Lung (tissue), 11 donors: ENCODE measurements at regions not wholly inside any gene's neighbourhood (a gene's known extent, or its start where the extent isn't known, plus 50 kb on each side); places are given as distances from the start of the nearest gene placed in this dataset.
"Not testable (repeated sequence)": the region's sequence is repeated elsewhere in the genome, so short reads cannot be mapped to it uniquely, and the experiment has no call there.

Experiments
- ATAC-seq: fragments of 200-7000 bp; cut with Tn5 transposase; one replicate; pipeline ENCODE4 v1.9.1; 2020; ENCODE audit warnings: moderate number of reproducible peaks; ENCODE audit not compliant: insufficient read depth, low FRiP score
- DNase-seq, 3 donors: peaks; one replicate each; pipeline ENCODE4 v3.0.0-alpha.2; 2013 to 2017
- H3K27ac ChIP-seq, 2 donors: one replicate each; pipeline ENCODE4 v1.5.1; 2013; ENCODE audit warnings: mild to moderate bottlenecking in 2 of 2, moderate library complexity in 2 of 2, control low read depth in 1 of 2, inconsistent platforms in 1 of 2, low read depth in 1 of 2, low read length in 1 of 2
- H3K27me3 ChIP-seq, 3 donors: one replicate each; pipeline ENCODE4 v1.5.1; 2013; ENCODE audit warnings: low read length in 2 of 3; ENCODE audit not compliant: control insufficient read depth in 3 of 3, insufficient read depth in 3 of 3
- H3K36me3 ChIP-seq, 4 donors: one replicate each; pipeline ENCODE4 v1.5.1; 2013; ENCODE audit warnings: low read length in 4 of 4, mild to moderate bottlenecking in 1 of 4, moderate library complexity in 1 of 4; ENCODE audit not compliant: control insufficient read depth in 4 of 4, insufficient read depth in 4 of 4
- H3K4me1 ChIP-seq, 5 donors: one replicate each; pipeline ENCODE4 v1.5.1; 2013; ENCODE audit warnings: low read length in 5 of 5, mild to moderate bottlenecking in 2 of 5, moderate library complexity in 1 of 5; ENCODE audit not compliant: control insufficient read depth in 5 of 5, insufficient read depth in 5 of 5
- H3K4me3 ChIP-seq: one replicate; pipeline ENCODE4 v1.5.1; 2013; ENCODE audit warnings: mild to moderate bottlenecking, control low read depth, moderate library complexity
- H3K9ac ChIP-seq, 2 donors: one replicate each; pipeline ENCODE4 v1.5.1; 2013; ENCODE audit warnings: low read length in 2 of 2, control low read depth in 1 of 2; ENCODE audit not compliant: insufficient read depth in 1 of 2
- H3K9me3 ChIP-seq, 4 donors: one replicate each; pipeline ENCODE4 v1.5.1; 2013; ENCODE audit warnings: low read length in 3 of 4, mild to moderate bottlenecking in 1 of 4, moderate library complexity in 1 of 4; ENCODE audit not compliant: control insufficient read depth in 4 of 4, insufficient read depth in 3 of 4
- CTCF ChIP-seq: IDR thresholded peaks from 2 replicates; pipeline ENCODE4 v1.5.1; 2012; ENCODE audit warnings: mild to moderate bottlenecking; ENCODE audit errors: control extremely low read depth, extremely low read depth
- WGBS, 2 donors: extraction: QIAGEN DNeasy Blood & Tissue Kit; methylation state at CpG; one replicate each; pipeline ENCODE4 v1.1.7; 2013; 5-methylcytosine and 5-hydroxymethylcytosine counted together
- donor health status: control.
- donor health status: control.
- donor health status: Bipolar disorder and iron deficiency.
- donor health status: healthy.
- donor health status: DM: yes; HTN: yes; CAD: no.

- Histone ChIP-seq H3K27me3 (peaks cover 0 to 19% (median 11%) of the 10 kb centered on the region in 3 donors), H3K4me3 (no peak overlapping the region), H3K27ac (no peak overlapping the region), H3K36me3 (no peaks in the 10 kb centered on the region), H3K4me1 (no peaks in the 10 kb centered on the region), H3K9me3 (peaks cover 0 to 1% (median 0%) of the 10 kb centered on the region in 4 donors), H3K9ac (no peak overlapping the region)
- no peak for TF ChIP-seq CTCF
- ATAC-seq = no peak
- no peak for DNase-seq
- WGBS, 2 donors = 71 to 75% methylated on average over 4 of the region's 4 CpGs
These were observed 442.8 kb upstream of the PODXL start for GRCh38 chr7:131999193-131999592.

GRCh38 chr7:131995324-131995723, 438.9 kb upstream of the PODXL start:
- no peak for ATAC-seq
- no peak overlapping the region for H3K27ac ChIP-seq
- no peak overlapping the region for H3K4me3 ChIP-seq
- no peak for DNase-seq
- no peaks in the 10 kb centered on the region for H3K36me3 ChIP-seq
- no peaks in the 10 kb centered on the region for H3K4me1 ChIP-seq
- TF ChIP-seq CTCF = no peak
- peaks cover 0 to 5% (median 4%) of the 10 kb centered on the region in 3 donors for H3K27me3 ChIP-seq
- H3K9ac ChIP-seq = no peak overlapping the region
- 74 to 77% methylated on average over 2 of the region's 2 CpGs for WGBS, 2 donors
- H3K9me3 ChIP-seq = peaks cover 0 to 1% (median 0%) of the 10 kb centered on the region in 4 donors

GRCh38 chr7:131981069-131981468, 424.6 kb upstream of the PODXL start:
- not testable (repeated sequence) for H3K27ac ChIP-seq, H3K9ac ChIP-seq, H3K36me3 ChIP-seq, H3K9me3 ChIP-seq, H3K4me3 ChIP-seq, DNase-seq, H3K27me3 ChIP-seq, H3K4me1 ChIP-seq, ATAC-seq

- H3K4me3 ChIP-seq, ATAC-seq, H3K27ac ChIP-seq, H3K9me3 ChIP-seq, H3K27me3 ChIP-seq, H3K4me1 ChIP-seq, H3K36me3 ChIP-seq, H3K9ac ChIP-seq, DNase-seq: not testable (repeated sequence)
- 77 to 81% methylated on average over 2 of the region's 2 CpGs for WGBS, 2 donors
These were observed 421.7 kb upstream of the PODXL start for GRCh38 chr7:131978118-131978517.

- 93% methylated on average over 3 of the region's 3 CpGs for WGBS, 2 donors
- Histone ChIP-seq H3K4me3 (no peak overlapping the region), H3K27ac (no peak overlapping the region), H3K9me3 (peaks cover 0 to 3% (median 0%) of the 10 kb centered on the region in 4 donors), H3K27me3 (peaks cover 0 to under 1% (median 0%) of the 10 kb centered on the region in 3 donors), H3K36me3 (no peaks in the 10 kb centered on the region), H3K4me1 (no peaks in the 10 kb centered on the region), H3K9ac (no peak overlapping the region)
- no peak for DNase-seq
- ATAC-seq = no peak
- no peak for TF ChIP-seq CTCF
These were observed 420.0 kb upstream of the PODXL start for GRCh38 chr7:131976411-131976810.
